Retinal pigment epithelial cell (primary cell): ENCODE measurements at regions not wholly inside any gene's neighbourhood (a gene's known extent, or its start where the extent isn't known, plus 50 kb on each side); places are given as distances from the start of the nearest gene placed in this dataset.

ENCODE experiments used
- DNase-seq: peaks from one replicate; pipeline ENCODE4 v3.0.0-alpha.2; 2010; ENCODE audit warnings: low read depth
- H3K4me3 ChIP-seq: 2 replicates; pipeline ENCODE4 v1.5.1; 2011; ENCODE audit warnings: mild to moderate bottlenecking, low read length, control low read depth, moderate library complexity
- CTCF ChIP-seq: conservative IDR thresholded peaks from 2 replicates; pipeline ENCODE4 v1.5.1; 2011; ENCODE audit warnings: low read depth, low read length, control low read depth, inconsistent platforms

GRCh38 chr6:11323666-11324452 is 91.4 kb upstream of the NEDD9 start:
- DNase-seq = no peak
- H3K4me3 ChIP-seq = no peak overlapping the region

GRCh38 chr6:11322252-11322885 is 89.9 kb upstream of the NEDD9 start:
- no peak for DNase-seq
- no peak for TF ChIP-seq CTCF

More at GRCh38 chr6:11323666-11324452, 91.4 kb upstream of the NEDD9 start:
- TF ChIP-seq CTCF = no peak

GRCh38 chr6:11320914-11321597 is 88.6 kb upstream of the NEDD9 start:
- no peak overlapping the region for H3K4me3 ChIP-seq
- TF ChIP-seq CTCF = no peak
- no peak for DNase-seq

More at GRCh38 chr6:11322252-11322885, 89.9 kb upstream of the NEDD9 start:
- H3K4me3 ChIP-seq = no peak overlapping the region

GRCh38 chr6:11318835-11319813 is 86.7 kb upstream of the NEDD9 start:
- no peak for DNase-seq
- no peak overlapping the region for H3K4me3 ChIP-seq
- TF ChIP-seq CTCF = no peak

GRCh38 chr6:11317885-11318771 is 85.7 kb upstream of the NEDD9 start:
- no peak for TF ChIP-seq CTCF
- peak; percentile 99 for DNase-seq
- H3K4me3 ChIP-seq = no peak overlapping the region
